HG03565 (cell line): ENCODE measurements at regions not wholly inside any gene's neighbourhood (a gene's known extent, or its start where the extent isn't known, plus 50 kb on each side); places are given as distances from the start of the nearest gene placed in this dataset.
"Not testable (repeated sequence)": the region's sequence is repeated elsewhere in the genome, so short reads cannot be mapped to it uniquely, and the experiment has no call there.

Source experiments
- ATAC-seq: cut with Tn5 transposase; IDR thresholded peaks from one replicate; pipeline ENCODE4 v1.9.1; 2021; ENCODE audit warnings: mild to moderate bottlenecking, moderate library complexity; ENCODE audit not compliant: unreplicated experiment

GRCh38 chrX:42017971-42018370 is 94.6 kb upstream of the CASK start:
- no peak for ATAC-seq

GRCh38 chrX:42000836-42001235 is 77.5 kb upstream of the CASK start:
- no peak for ATAC-seq

GRCh38 chrX:41984628-41985027 is 61.3 kb upstream of the CASK start:
- no peak for ATAC-seq

GRCh38 chrX:41982953-41983352 is 59.6 kb upstream of the CASK start:
- no peak for ATAC-seq

- ATAC-seq, result no peak
These were observed 58.2 kb upstream of the CASK start for GRCh38 chrX:41981481-41982013.

GRCh38 chrX:41974677-41975076 is 51.3 kb upstream of the CASK start:
- not testable (repeated sequence) for ATAC-seq

- ATAC-seq, result no peak
These were observed 49.9 kb upstream of the CASK start for GRCh38 chrX:41973208-41973607.
